ENCODE measurements at regions not wholly inside any gene's neighbourhood (a gene's known extent, or its start where the extent isn't known, plus 50 kb on each side); places are given as distances from the start of the nearest gene placed in this dataset.
A peak's percentile ranks its signal among the peaks of the same experiment; 100 is the strongest.

GRCh38 chr1:222009105-222009730 is 267.3 kb upstream of the DUSP10 start (continued):
- 0 out of 2 replicates have a peak, but pooled peaks have one; percentile 33 for TF ChIP-seq SCRT1 (tag by site-specific recombination; IDR thresholded peaks at IDR 0.05; ENCODE audit: borderline replicate concordance)

DNA sequence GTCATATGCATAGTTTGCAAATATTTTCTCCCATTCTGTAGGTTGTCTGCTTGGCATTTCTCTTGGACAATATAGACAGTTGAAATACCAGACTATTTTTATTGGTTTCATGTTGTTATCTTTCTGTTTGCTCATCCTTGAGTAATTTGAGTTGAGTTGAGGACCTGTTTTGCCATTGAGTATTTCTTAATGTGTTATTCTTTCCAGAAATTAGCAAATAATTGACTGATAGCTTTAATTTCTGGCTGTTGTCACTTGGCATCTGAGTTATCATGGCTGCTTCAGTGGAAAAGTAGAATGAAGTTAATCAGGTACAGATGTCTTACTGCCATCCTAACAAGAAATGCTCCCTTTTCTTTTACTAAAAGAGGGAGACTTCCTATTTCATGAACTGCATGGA is 264.8 kb upstream of the DUSP10 start:
- POLR2A ChIA-PET, result no interaction called here
- CTCF ChIA-PET, result interaction anchor here (1.6 kb wide), 1 partner anchor 14 kb away, joined by 4 read pairs; no protein-coding TSS in a partner anchor

GRCh38 chr1:222004784-222005183 is 262.9 kb upstream of the DUSP10 start:
- no peaks in the 10 kb centered on the region for H3K4me1 ChIP-seq (ENCODE audit: control insufficient read depth, insufficient read depth, low read length)
- H3K27ac ChIP-seq (ENCODE audit: extremely low read depth, low read depth, low read length), result no peak overlapping the region
- no peak overlapping the region for H3K4me3 ChIP-seq (ENCODE audit: low read depth, low read length)
- ChIA-PET CTCF (no interaction called here), POLR2A (no interaction called here)
- H3K36me3 ChIP-seq (ENCODE audit: control insufficient read depth in 2 of 2, insufficient read depth in 1 of 2, low read length in 2 of 2), result no peaks in the 10 kb centered on the region
- no peaks in the 10 kb centered on the region for H3K9me3 ChIP-seq (ENCODE audit: control insufficient read depth, insufficient read depth, low read depth, low read length)
- no peak for TF ChIP-seq ZNF335 (tag by site-specific recombination; conservative IDR thresholded peaks at IDR 0.05)
- TF ChIP-seq OSR2 (tag by site-specific recombination; IDR thresholded peaks at IDR 0.05), result no peak
- TF ChIP-seq SP7 (tag by site-specific recombination; IDR thresholded peaks at IDR 0.05), result no peak
- TF ChIP-seq ZBTB48 (tag by site-specific recombination; IDR thresholded peaks at IDR 0.05), result no peak
- TF ChIP-seq, protein P1, sequence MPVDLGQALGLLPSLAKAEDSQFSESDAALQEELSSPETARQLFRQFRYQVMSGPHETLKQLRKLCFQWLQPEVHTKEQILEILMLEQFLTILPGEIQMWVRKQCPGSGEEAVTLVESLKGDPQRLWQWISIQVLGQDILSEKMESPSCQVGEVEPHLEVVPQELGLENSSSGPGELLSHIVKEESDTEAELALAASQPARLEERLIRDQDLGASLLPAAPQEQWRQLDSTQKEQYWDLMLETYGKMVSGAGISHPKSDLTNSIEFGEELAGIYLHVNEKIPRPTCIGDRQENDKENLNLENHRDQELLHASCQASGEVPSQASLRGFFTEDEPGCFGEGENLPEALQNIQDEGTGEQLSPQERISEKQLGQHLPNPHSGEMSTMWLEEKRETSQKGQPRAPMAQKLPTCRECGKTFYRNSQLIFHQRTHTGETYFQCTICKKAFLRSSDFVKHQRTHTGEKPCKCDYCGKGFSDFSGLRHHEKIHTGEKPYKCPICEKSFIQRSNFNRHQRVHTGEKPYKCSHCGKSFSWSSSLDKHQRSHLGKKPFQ (tag by site-specific recombination; IDR thresholded peaks at IDR 0.05), result no peak
- TF ChIP-seq ZNF157 (tag by site-specific recombination; IDR thresholded peaks at IDR 0.05), result no peak
- TF ChIP-seq ZNF660 (tag by site-specific recombination; IDR thresholded peaks at IDR 0.05), result no peak
- TF ChIP-seq, protein P2, sequence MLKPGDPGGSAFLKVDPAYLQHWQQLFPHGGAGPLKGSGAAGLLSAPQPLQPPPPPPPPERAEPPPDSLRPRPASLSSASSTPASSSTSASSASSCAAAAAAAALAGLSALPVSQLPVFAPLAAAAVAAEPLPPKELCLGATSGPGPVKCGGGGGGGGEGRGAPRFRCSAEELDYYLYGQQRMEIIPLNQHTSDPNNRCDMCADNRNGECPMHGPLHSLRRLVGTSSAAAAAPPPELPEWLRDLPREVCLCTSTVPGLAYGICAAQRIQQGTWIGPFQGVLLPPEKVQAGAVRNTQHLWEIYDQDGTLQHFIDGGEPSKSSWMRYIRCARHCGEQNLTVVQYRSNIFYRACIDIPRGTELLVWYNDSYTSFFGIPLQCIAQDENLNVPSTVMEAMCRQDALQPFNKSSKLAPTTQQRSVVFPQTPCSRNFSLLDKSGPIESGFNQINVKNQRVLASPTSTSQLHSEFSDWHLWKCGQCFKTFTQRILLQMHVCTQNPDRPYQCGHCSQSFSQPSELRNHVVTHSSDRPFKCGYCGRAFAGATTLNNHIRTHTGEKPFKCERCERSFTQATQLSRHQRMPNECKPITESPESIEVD (tag by site-specific recombination; IDR thresholded peaks at IDR 0.05), result no peak

More for the DNA sequence above, 264.8 kb upstream of the DUSP10 start:
- H3K4me3 ChIP-seq (ENCODE audit: low read depth, low read length), result no peak overlapping the region
- no peak overlapping the region for H3K27ac ChIP-seq (ENCODE audit: extremely low read depth, low read depth, low read length)
- no peaks in the 10 kb centered on the region for H3K4me1 ChIP-seq (ENCODE audit: control insufficient read depth, insufficient read depth, low read length)
- no peaks in the 10 kb centered on the region for H3K9me3 ChIP-seq (ENCODE audit: control insufficient read depth, insufficient read depth, low read depth, low read length)
- no peaks in the 10 kb centered on the region for H3K36me3 ChIP-seq (ENCODE audit: control insufficient read depth in 2 of 2, insufficient read depth in 1 of 2, low read length in 2 of 2)
- TF ChIP-seq ZNF571 (tag by site-specific recombination; IDR thresholded peaks at IDR 0.05) (no peak), ZNF658 (tag by site-specific recombination; IDR thresholded peaks at IDR 0.05) (no peak), TRIM28 (IDR thresholded peaks at IDR 0.05; ENCODE audit: borderline replicate concordance, low read length) (no peak), ZNF830 (tag by site-specific recombination; IDR thresholded peaks at IDR 0.05; ENCODE audit: low read depth) (no peak), ZNF544 (tag by site-specific recombination; IDR thresholded peaks at IDR 0.05) (no peak), ZNF23 (tag by site-specific recombination; IDR thresholded peaks at IDR 0.05; ENCODE audit: borderline replicate concordance) (no peak), GLI4 (tag by site-specific recombination; IDR thresholded peaks at IDR 0.05) (no peak), ZNF488 (tag by site-specific recombination; IDR thresholded peaks at IDR 0.05) (no peak), ZNF302 (tag by site-specific recombination; IDR thresholded peaks at IDR 0.05; ENCODE audit: low read depth) (no peak), ZEB2 (tag by site-specific recombination; IDR thresholded peaks at IDR 0.05) (no peak), ZNF792 (tag by site-specific recombination; IDR thresholded peaks at IDR 0.05) (no peak), ZNF248 (tag by site-specific recombination; IDR thresholded peaks at IDR 0.05) (no peak), ZNF548 (tag by site-specific recombination; IDR thresholded peaks at IDR 0.05) (no peak), ZNF133 (tag by site-specific recombination; IDR thresholded peaks at IDR 0.05) (no peak)
- TF ChIP-seq, protein P1 (tag by site-specific recombination; IDR thresholded peaks at IDR 0.05), result no peak

All from HEK293 (cell line).